Adrenal gland (tissue), 5 donors: ENCODE measurements at regions not wholly inside any gene's neighbourhood (a gene's known extent, or its start where the extent isn't known, plus 50 kb on each side); places are given as distances from the start of the nearest gene placed in this dataset.

Experiments used
- CTCF ChIP-seq, 6 experiments: fragments of 450-650 bp in 4 of 6; fragments of 200-600 bp in 2 of 6; sonication (generic) in 1 of 6; IDR thresholded peaks; 1 replicate in 5 of 6; 2 replicates in 1 of 6; pipeline versions ENCODE4 v1.5.1 to v1.8.0; 2016 to 2021; ENCODE audit warnings: antibody characterized with exemption in 6 of 6, mild to moderate bottlenecking in 2 of 6, moderate library complexity in 1 of 6
- POLR2A ChIP-seq, 2 donors: fragments of 450-650 bp; IDR thresholded peaks; one replicate each; pipeline ENCODE4 v1.6.1; 2017; ENCODE audit warnings: antibody characterized with exemption in 2 of 2, mild to moderate bottlenecking in 2 of 2, moderate library complexity in 1 of 2
- donor health status: DM: no; HTN: no; CAD: no.

DNA sequence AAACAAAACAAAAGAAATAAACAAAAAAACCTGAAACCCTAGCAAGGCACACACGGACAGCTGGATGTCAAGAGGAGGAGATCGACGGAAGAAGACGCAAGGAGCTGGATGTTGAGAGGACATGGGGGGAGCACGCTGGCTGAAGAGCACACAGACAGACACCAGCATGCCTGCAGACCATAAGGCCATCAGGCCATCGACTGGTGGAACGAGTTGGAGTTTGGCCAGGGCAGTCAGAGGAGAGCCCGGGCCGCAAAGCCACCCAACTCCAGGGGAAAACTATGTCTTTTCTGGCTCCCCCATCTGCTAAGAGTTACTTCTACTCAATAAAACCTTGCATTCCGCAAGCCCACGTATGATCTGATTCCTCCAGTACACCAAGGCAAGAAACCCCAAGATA lies 979.6 kb downstream of the PCDH17 start:
- TF ChIP-seq CTCF (IDR thresholded peaks at IDR 0.05) (no peak), POLR2A (IDR thresholded peaks at IDR 0.05) (no peak)
